ENCODE measurements at regions not wholly inside any gene's neighbourhood (a gene's known extent, or its start where the extent isn't known, plus 50 kb on each side); places are given as distances from the start of the nearest gene placed in this dataset.

GRCh38 chr1:208895820-208896219 is 651.6 kb upstream of the PLXNA2 start:
- Histone ChIP-seq H4K20me1 (replicated peaks; ENCODE audit: insufficient read depth) (no peaks in the 10 kb centered on the region), H3K79me2 (replicated peaks; ENCODE audit: insufficient read depth) (no peaks in the 10 kb centered on the region), H3K36me3 (ENCODE audit: insufficient read depth) (no peaks in the 10 kb centered on the region), H3K27ac (ENCODE audit: low read depth) (no peak overlapping the region), H3K9me2 (ENCODE audit: insufficient read depth) (no peaks in the 10 kb centered on the region), H3K4me1 (ENCODE audit: insufficient read depth) (peaks cover 12% of the 10 kb centered on the region), H2AFZ (no peak overlapping the region), H3K27me3 (ENCODE audit: insufficient read depth) (no peaks in the 10 kb centered on the region), H3K4me3 (no peak overlapping the region), H3K4me2 (no peak overlapping the region), H3F3A (replicated peaks; ENCODE audit: low read depth) (no peaks in the 10 kb centered on the region)
- Mint-ChIP-seq H3K9me3 (no peaks in the 10 kb centered on the region), H3K36me3 (ENCODE audit: low read depth) (no peaks in the 10 kb centered on the region), H3K27me3 (ENCODE audit: insufficient read depth, low read depth, poor library complexity) (no peaks in the 10 kb centered on the region), H3K4me3 (no peak overlapping the region), H3K27ac (no peak overlapping the region), H3K4me1 (peaks cover 13% of the 10 kb centered on the region)
- no peak for ATAC-seq
- DNase-seq (ENCODE audit: low spot score) = no peak
- TF ChIP-seq ETS1 (IDR thresholded peaks at IDR 0.05) (no peak), NANOG (IDR thresholded peaks at IDR 0.05; ENCODE audit: borderline replicate concordance) (no peak), ZNF331 (CRISPR knock-in tag; IDR thresholded peaks at IDR 0.05; ENCODE audit: low read depth) (no peak), JUNB (IDR thresholded peaks at IDR 0.05; ENCODE audit: unreplicated experiment) (no peak), ZNF462 (CRISPR knock-in tag; IDR thresholded peaks at IDR 0.05) (no peak), POLR2AphosphoS5 (IDR thresholded peaks at IDR 0.05; ENCODE audit: low read depth) (no peak), STAT1 (IDR thresholded peaks at IDR 0.05; ENCODE audit: unreplicated experiment) (no peak), EZH2phosphoT487 (IDR thresholded peaks at IDR 0.05; ENCODE audit: unreplicated experiment) (no peak), CTCF (conservative IDR thresholded peaks at IDR 0.05; ENCODE audit: low read depth in 2 of 2) (no peak), REST (IDR thresholded peaks at IDR 0.05; ENCODE audit: unreplicated experiment) (no peak), EZH2 (IDR thresholded peaks at IDR 0.05; ENCODE audit: low read depth, unreplicated experiment) (no peak), ZNF114 (CRISPR knock-in tag; IDR thresholded peaks at IDR 0.05) (no peak)

Data from GM23338 (cell line).